ENCODE measurements at regions not wholly inside any gene's neighbourhood (a gene's known extent, or its start where the extent isn't known, plus 50 kb on each side); places are given as distances from the start of the nearest gene placed in this dataset.

- Histone ChIP-seq H3K4me3 (replicated peaks in 1 of 3; ENCODE audit: insufficient read depth in 1 of 3, low read depth in 2 of 3, low read length in 3 of 3) (no peak overlapping the region), H3K27ac (ENCODE audit: extremely low read length, insufficient read depth, low read length) (no peak overlapping the region), H4K20me1 (ENCODE audit: insufficient read depth, low read length) (no peaks in the 10 kb centered on the region), H3K4me2 (ENCODE audit: low read depth, low read length) (no peak overlapping the region), H3K36me3 (replicated peaks in 1 of 2; ENCODE audit: control insufficient read depth in 1 of 2, insufficient read depth in 2 of 2, low read length in 2 of 2) (no peaks in the 10 kb centered on the region), H3K27me3 (ENCODE audit: control insufficient read depth in 1 of 2, insufficient read depth in 2 of 2, low read length in 2 of 2) (no peaks in the 10 kb centered on the region), H3K79me2 (ENCODE audit: insufficient read depth, low read length) (no peaks in the 10 kb centered on the region), H3K4me1 (ENCODE audit: insufficient read depth, low read length) (no peaks in the 10 kb centered on the region), H3K9me3 (ENCODE audit: low read length) (0 out of 2 replicates have a peak, but pooled peaks cover 7% of the 10 kb centered on the region), H2AFZ (ENCODE audit: low read length) (no peak overlapping the region), H3K9ac (ENCODE audit: insufficient read depth, low read depth, low read length) (no peak overlapping the region)
- ATAC-seq (no peak), FAIRE-seq (no peak), DNase-seq (ENCODE audit: low spot score) (no peak)
- intact Hi-C loops (cut with micrococcal nuclease; ENCODE audit: unreplicated experiment), result loop anchor here (1.0 kb wide), 1 partner anchor 17 kb away; no protein-coding TSS in a partner anchor
- in situ Hi-C loops (cut with HindIII; ENCODE audit: extremely low pct_ligation_motif_present, low pct_unique_long_range_greater_than_20kb), result no loop called here
- ChIA-PET CTCF (ENCODE audit: low intra/inter-chr PET ratio, low total read pairs) (no interaction called here), POLR2A (no interaction called here)
- 4% methylated on average over 1 of the region's 1 CpG for WGBS (ENCODE audit: low lambda C conversion rate)
- BruUV-seq (replicated peaks), result no TSS peak
- no peak for TF ChIP-seq ZNF282 (IDR thresholded peaks at IDR 0.05; ENCODE audit: partially characterized antibody)
- TF ChIP-seq ZFAT (CRISPR knock-in tag; conservative IDR thresholded peaks at IDR 0.05), result no peak
- TF ChIP-seq ZMYM2 (CRISPR knock-in tag; IDR thresholded peaks at IDR 0.05), result no peak
- TF ChIP-seq, protein P1, sequence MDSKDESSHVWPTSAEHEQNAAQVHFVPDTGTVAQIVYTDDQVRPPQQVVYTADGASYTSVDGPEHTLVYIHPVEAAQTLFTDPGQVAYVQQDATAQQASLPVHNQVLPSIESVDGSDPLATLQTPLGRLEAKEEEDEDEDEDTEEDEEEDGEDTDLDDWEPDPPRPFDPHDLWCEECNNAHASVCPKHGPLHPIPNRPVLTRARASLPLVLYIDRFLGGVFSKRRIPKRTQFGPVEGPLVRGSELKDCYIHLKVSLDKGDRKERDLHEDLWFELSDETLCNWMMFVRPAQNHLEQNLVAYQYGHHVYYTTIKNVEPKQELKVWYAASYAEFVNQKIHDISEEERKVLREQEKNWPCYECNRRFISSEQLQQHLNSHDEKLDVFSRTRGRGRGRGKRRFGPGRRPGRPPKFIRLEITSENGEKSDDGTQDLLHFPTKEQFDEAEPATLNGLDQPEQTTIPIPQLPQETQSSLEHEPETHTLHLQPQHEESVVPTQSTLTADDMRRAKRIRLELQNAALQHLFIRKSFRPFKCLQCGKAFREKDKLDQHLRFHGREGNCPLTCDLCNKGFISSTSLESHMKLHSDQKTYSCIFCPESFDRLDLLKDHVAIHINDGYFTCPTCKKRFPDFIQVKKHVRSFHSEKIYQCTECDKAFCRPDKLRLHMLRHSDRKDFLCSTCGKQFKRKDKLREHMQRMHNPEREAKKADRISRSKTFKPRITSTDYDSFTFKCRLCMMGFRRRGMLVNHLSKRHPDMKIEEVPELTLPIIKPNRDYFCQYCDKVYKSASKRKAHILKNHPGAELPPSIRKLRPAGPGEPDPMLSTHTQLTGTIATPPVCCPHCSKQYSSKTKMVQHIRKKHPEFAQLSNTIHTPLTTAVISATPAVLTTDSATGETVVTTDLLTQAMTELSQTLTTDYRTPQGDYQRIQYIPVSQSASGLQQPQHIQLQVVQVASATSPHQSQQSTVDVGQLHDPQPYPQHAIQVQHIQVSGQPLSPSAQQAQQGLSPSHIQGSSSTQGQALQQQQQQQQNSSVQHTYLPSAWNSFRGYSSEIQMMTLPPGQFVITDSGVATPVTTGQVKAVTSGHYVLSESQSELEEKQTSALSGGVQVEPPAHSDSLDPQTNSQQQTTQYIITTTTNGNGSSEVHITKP (CRISPR knock-in tag; IDR thresholded peaks at IDR 0.05; ENCODE audit: low read depth), result no peak
- no peak for TF ChIP-seq ZNF609 (CRISPR knock-in tag; IDR thresholded peaks at IDR 0.05; ENCODE audit: borderline replicate concordance)
- TF ChIP-seq, protein P2, sequence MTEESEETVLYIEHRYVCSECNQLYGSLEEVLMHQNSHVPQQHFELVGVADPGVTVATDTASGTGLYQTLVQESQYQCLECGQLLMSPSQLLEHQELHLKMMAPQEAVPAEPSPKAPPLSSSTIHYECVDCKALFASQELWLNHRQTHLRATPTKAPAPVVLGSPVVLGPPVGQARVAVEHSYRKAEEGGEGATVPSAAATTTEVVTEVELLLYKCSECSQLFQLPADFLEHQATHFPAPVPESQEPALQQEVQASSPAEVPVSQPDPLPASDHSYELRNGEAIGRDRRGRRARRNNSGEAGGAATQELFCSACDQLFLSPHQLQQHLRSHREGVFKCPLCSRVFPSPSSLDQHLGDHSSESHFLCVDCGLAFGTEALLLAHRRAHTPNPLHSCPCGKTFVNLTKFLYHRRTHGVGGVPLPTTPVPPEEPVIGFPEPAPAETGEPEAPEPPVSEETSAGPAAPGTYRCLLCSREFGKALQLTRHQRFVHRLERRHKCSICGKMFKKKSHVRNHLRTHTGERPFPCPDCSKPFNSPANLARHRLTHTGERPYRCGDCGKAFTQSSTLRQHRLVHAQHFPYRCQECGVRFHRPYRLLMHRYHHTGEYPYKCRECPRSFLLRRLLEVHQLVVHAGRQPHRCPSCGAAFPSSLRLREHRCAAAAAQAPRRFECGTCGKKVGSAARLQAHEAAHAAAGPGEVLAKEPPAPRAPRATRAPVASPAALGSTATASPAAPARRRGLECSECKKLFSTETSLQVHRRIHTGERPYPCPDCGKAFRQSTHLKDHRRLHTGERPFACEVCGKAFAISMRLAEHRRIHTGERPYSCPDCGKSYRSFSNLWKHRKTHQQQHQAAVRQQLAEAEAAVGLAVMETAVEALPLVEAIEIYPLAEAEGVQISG (CRISPR knock-in tag; IDR thresholded peaks at IDR 0.05), result no peak
- TF ChIP-seq MXD3 (CRISPR knock-in tag; IDR thresholded peaks at IDR 0.05), result no peak
- no peak for TF ChIP-seq MIXL1 (CRISPR knock-in tag; IDR thresholded peaks at IDR 0.05)
- TF ChIP-seq ESRRA (CRISPR knock-in tag; IDR thresholded peaks at IDR 0.05; ENCODE audit: low read depth), result no peak
- TF ChIP-seq NFE2L2 (IDR thresholded peaks at IDR 0.05; ENCODE audit: low read length), result no peak
- no peak for TF ChIP-seq SRSF4 (IDR thresholded peaks at IDR 0.05; ENCODE audit: low read depth, low read length, poor library complexity, severe bottlenecking)
- no peak for TF ChIP-seq CEBPG (CRISPR knock-in tag; IDR thresholded peaks at IDR 0.05)
- no peak for TF ChIP-seq MIER2 (CRISPR knock-in tag; IDR thresholded peaks at IDR 0.05)
- TF ChIP-seq HMG20B (CRISPR knock-in tag; conservative IDR thresholded peaks at IDR 0.05), result no peak
Observed at GRCh38 chr6:120496661-120497060, 837.6 kb downstream of the TBC1D32 start.
